Right cardiac atrium (tissue), 5 donors: ENCODE measurements at regions not wholly inside any gene's neighbourhood (a gene's known extent, or its start where the extent isn't known, plus 50 kb on each side); places are given as distances from the start of the nearest gene placed in this dataset.

Experiments used
- ATAC-seq, 2 donors: fragments of 200-7000 bp; cut with Tn5 transposase; one replicate each; pipeline versions ENCODE4 v1.8.0 to v1.9.1; 2020; ENCODE audit warnings: moderate library complexity in 2 of 2, mild to moderate bottlenecking in 1 of 2
- DNase-seq, 3 donors: peaks; one replicate each; pipeline ENCODE4 v3.0.0-alpha.2; 2020
- H3K27ac ChIP-seq: one replicate; pipeline ENCODE4 v1.5.1; 2013; ENCODE audit warnings: mild to moderate bottlenecking, low read length, control low read depth, moderate library complexity
- H3K27me3 ChIP-seq: one replicate; pipeline ENCODE4 v1.6.1; 2013; ENCODE audit not compliant: control insufficient read depth, insufficient read depth
- H3K4me1 ChIP-seq: one replicate; pipeline ENCODE4 v1.6.1; 2013; ENCODE audit warnings: low read length; ENCODE audit not compliant: control insufficient read depth, insufficient read depth
- H3K4me3 ChIP-seq: one replicate; pipeline ENCODE4 v1.5.1; 2013; ENCODE audit warnings: low read length, control low read depth
- H3K9me3 ChIP-seq: one replicate; pipeline ENCODE4 v1.6.1; 2013; ENCODE audit warnings: low read length; ENCODE audit not compliant: control insufficient read depth
- WGBS: extraction: QIAGEN DNeasy Blood & Tissue Kit; methylation state at CpG from one replicate; pipeline ENCODE4 v1.1.7; 2013; 5-methylcytosine and 5-hydroxymethylcytosine counted together
- intact Hi-C, 4 donors: fragments of 100-400 bp; cut with DNase I; formaldehyde crosslinking; loops; one replicate each; pipeline versions ENCODE4 v1.11.0 to v1.14.0; 2022 to 2023
- donor health status: healthy with polysubstance abuse.
- donor health status: DM: no; HTN: yes; CAD: no.
- donor health status: DM: no; HTN: no; CAD: no.
- donor health status: DM: no; HTN: yes; CAD: no; lungs with severe emphysema.
- donor health status: DM: yes; HTN: yes; CAD: no.

- Histone ChIP-seq H3K27ac (no peak overlapping the region), H3K27me3 (no peaks in the 10 kb centered on the region), H3K4me1 (no peaks in the 10 kb centered on the region), H3K9me3 (no peaks in the 10 kb centered on the region), H3K4me3 (no peak overlapping the region)
- 77% methylated on average over 2 of the region's 2 CpGs for WGBS
- DNase-seq (no peak), ATAC-seq (no peak)
- intact Hi-C loops, result no loop called here
These were observed 444.4 kb upstream of the ZNF507 start for GRCh38 chr19:31900991-31901390.

GRCh38 chr19:31902821-31903220 lies 442.6 kb upstream of the ZNF507 start:
- H3K9me3 ChIP-seq, result no peaks in the 10 kb centered on the region
- H3K4me3 ChIP-seq, result no peak overlapping the region
- ATAC-seq (no peak), DNase-seq (no peak)
- peaks cover 3% of the 10 kb centered on the region for H3K4me1 ChIP-seq
- 93% methylated on average over 1 of the region's 1 CpG for WGBS
- no peak overlapping the region for H3K27ac ChIP-seq
- intact Hi-C loops, result no loop called here
- H3K27me3 ChIP-seq, result no peaks in the 10 kb centered on the region

- Histone ChIP-seq H3K4me3 (no peak overlapping the region), H3K27me3 (no peaks in the 10 kb centered on the region), H3K4me1 (peaks cover 3% of the 10 kb centered on the region), H3K9me3 (no peaks in the 10 kb centered on the region), H3K27ac (no peak overlapping the region)
- WGBS, result 54% methylated on average over 2 of the region's 2 CpGs
- no peak for ATAC-seq
- DNase-seq, result no peak
- intact Hi-C loops, result no loop called here
These were observed 441.4 kb upstream of the ZNF507 start for GRCh38 chr19:31903979-31904378.

- Histone ChIP-seq H3K9me3 (no peaks in the 10 kb centered on the region), H3K27ac (peak overlapping the region; percentile 56), H3K27me3 (no peaks in the 10 kb centered on the region), H3K4me1 (peaks cover 3% of the 10 kb centered on the region), H3K4me3 (no peak overlapping the region)
- ATAC-seq, result peak; percentile 83 to 85
- peak; percentile 51 to 71 (median 61) for DNase-seq
- WGBS, result 34% methylated on average over 9 of the region's 9 CpGs
- intact Hi-C loops, result no loop called here
These were observed 439.1 kb upstream of the ZNF507 start for GRCh38 chr19:31906111-31906871.

GRCh38 chr19:31907661-31908060 lies 437.7 kb upstream of the ZNF507 start:
- ATAC-seq (no peak), DNase-seq (no peak)
- H3K4me1 ChIP-seq, result peaks cover 3% of the 10 kb centered on the region
- H3K9me3 ChIP-seq, result no peaks in the 10 kb centered on the region
- intact Hi-C loops, result no loop called here
- H3K27me3 ChIP-seq, result no peaks in the 10 kb centered on the region
- 36% methylated on average over 1 of the region's 1 CpG for WGBS
- H3K4me3 ChIP-seq, result no peak overlapping the region
- H3K27ac ChIP-seq, result no peak overlapping the region

- Histone ChIP-seq H3K4me1 (peaks cover 3% of the 10 kb centered on the region), H3K27me3 (no peaks in the 10 kb centered on the region), H3K4me3 (no peak overlapping the region), H3K27ac (no peak overlapping the region), H3K9me3 (no peaks in the 10 kb centered on the region)
- 39% methylated on average over 3 of the region's 3 CpGs for WGBS
- intact Hi-C loops, result no loop called here
- no peak for ATAC-seq
- no peak for DNase-seq
These were observed 437.3 kb upstream of the ZNF507 start for GRCh38 chr19:31908080-31908479.

- ATAC-seq (no peak), DNase-seq (no peak)
- intact Hi-C loops, result no loop called here
- Histone ChIP-seq H3K9me3 (no peaks in the 10 kb centered on the region), H3K27me3 (no peaks in the 10 kb centered on the region), H3K27ac (no peak overlapping the region), H3K4me1 (peaks cover 3% of the 10 kb centered on the region), H3K4me3 (no peak overlapping the region)
- 50% methylated on average over 10 of the region's 10 CpGs for WGBS
These were observed 436.7 kb upstream of the ZNF507 start for GRCh38 chr19:31908496-31909225.

- Histone ChIP-seq H3K4me3 (no peak overlapping the region), H3K4me1 (peaks cover 3% of the 10 kb centered on the region), H3K27ac (no peak overlapping the region), H3K27me3 (no peaks in the 10 kb centered on the region), H3K9me3 (no peaks in the 10 kb centered on the region)
- 63% methylated on average over 6 of the region's 6 CpGs for WGBS
- ATAC-seq, result no peak
- intact Hi-C loops, result no loop called here
- no peak for DNase-seq
These were observed 435.2 kb upstream of the ZNF507 start for GRCh38 chr19:31910224-31910623.

GRCh38 chr19:31911577-31911976 lies 433.8 kb upstream of the ZNF507 start:
- intact Hi-C loops, result no loop called here
- Histone ChIP-seq H3K9me3 (no peaks in the 10 kb centered on the region), H3K4me3 (no peak overlapping the region), H3K27ac (no peak overlapping the region), H3K27me3 (no peaks in the 10 kb centered on the region), H3K4me1 (peaks cover 3% of the 10 kb centered on the region)
- whole genome bisulfite sequencing, result 70% methylated on average over 6 of the region's 6 CpGs
- DNase-seq (no peak), ATAC-seq (no peak)

GRCh38 chr19:31913103-31913661 lies 432.2 kb upstream of the ZNF507 start:
- Histone ChIP-seq H3K4me1 (no peaks in the 10 kb centered on the region), H3K4me3 (no peak overlapping the region), H3K27ac (no peak overlapping the region), H3K9me3 (no peaks in the 10 kb centered on the region), H3K27me3 (no peaks in the 10 kb centered on the region)
- intact Hi-C loops, result no loop called here
- 66% methylated on average over 7 of the region's 7 CpGs for WGBS
- DNase-seq (no peak), ATAC-seq (no peak)

- H3K4me1 ChIP-seq, result no peaks in the 10 kb centered on the region
- H3K27ac ChIP-seq, result no peak overlapping the region
- H3K9me3 ChIP-seq, result no peaks in the 10 kb centered on the region
- no peak overlapping the region for H3K4me3 ChIP-seq
- H3K27me3 ChIP-seq, result no peaks in the 10 kb centered on the region
- ATAC-seq (no peak), DNase-seq (no peak)
- whole genome bisulfite sequencing, result 79% methylated on average over 2 of the region's 2 CpGs
- intact Hi-C loops, result no loop called here
These were observed 415.0 kb upstream of the ZNF507 start for GRCh38 chr19:31930401-31930800.
